HEK293 (cell line): ENCODE measurements at regions not wholly inside any gene's neighbourhood (a gene's known extent, or its start where the extent isn't known, plus 50 kb on each side); places are given as distances from the start of the nearest gene placed in this dataset.

ENCODE experiments used
- CTCF ChIA-PET: fragments of 350-600 bp; formaldehyde crosslinking; extraction: SDS; loops from one replicate; lab custom pipeline; 2021; ENCODE audit warnings: antibody characterized with exemption; lab: Yijun Ruan, JAX
- POLR2A ChIA-PET: fragments of 300-600 bp; formaldehyde crosslinking; extraction: SDS; loops from one replicate; lab custom pipeline; 2020; ENCODE audit warnings: antibody characterized with exemption, inconsistent platforms; lab: Yijun Ruan, JAX
- H3K27ac ChIP-seq: fragments of 200-500 bp; sonication (Bioruptor generic); 2 replicates; pipeline ENCODE4 v1.5.1; 2014; ENCODE audit warnings: low read depth, low read length, control low read depth, inconsistent platforms; ENCODE audit errors: extremely low read depth
- H3K36me3 ChIP-seq, 2 experiments: fragments of 200-500 bp in 1 of 2; sonication (Bioruptor generic) in 1 of 2; 1 replicate in 1 of 2; 2 replicates in 1 of 2; pipeline ENCODE4 v1.5.1; 2014 to 2017; ENCODE audit warnings: inconsistent platforms in 2 of 2, low read length in 2 of 2; ENCODE audit not compliant: control insufficient read depth in 2 of 2, insufficient read depth in 1 of 2
- H3K4me1 ChIP-seq: fragments of 200-500 bp; sonication (Bioruptor generic); 2 replicates; pipeline ENCODE4 v1.5.1; 2014; ENCODE audit warnings: mild to moderate bottlenecking, low read length, inconsistent platforms; ENCODE audit not compliant: control insufficient read depth, insufficient read depth
- H3K4me3 ChIP-seq: 2 replicates; pipeline ENCODE4 v1.5.1; 2011; ENCODE audit warnings: low read depth, mild to moderate bottlenecking, control low read depth, low read length, moderate library complexity
- H3K9me3 ChIP-seq: fragments of 200-500 bp; sonication (Bioruptor generic); 2 replicates; pipeline ENCODE4 v1.5.1; 2014; ENCODE audit warnings: low read depth, low read length, inconsistent platforms; ENCODE audit not compliant: control insufficient read depth, insufficient read depth
- CTCF ChIP-seq: fragments of 450-650 bp; formaldehyde crosslinking; IDR thresholded peaks from 2 replicates; pipeline ENCODE4 v1.5.1; 2016; ENCODE audit warnings: missing biosample characterization, missing genetic modification characterization
- MEIS1 ChIP-seq: sonication (generic); formaldehyde crosslinking; IDR thresholded peaks from 2 replicates; pipeline ENCODE4 v1.8.1; 2022; ENCODE audit warnings: missing genetic modification reagents, mild to moderate bottlenecking, borderline replicate concordance
- SCRT1 ChIP-seq: fragments of 450-650 bp; formaldehyde crosslinking; IDR thresholded peaks from 2 replicates; pipeline ENCODE4 v1.5.1; 2016; ENCODE audit warnings: missing biosample characterization, missing genetic modification characterization, borderline replicate concordance
- SETDB1 ChIP-seq: IDR thresholded peaks from one replicate; pipeline ENCODE4 v1.6.1; 2017; ENCODE audit warnings: mild to moderate bottlenecking, low read length, moderate library complexity, mixed read lengths; ENCODE audit not compliant: insufficient read length
- TRIM28 ChIP-seq: IDR thresholded peaks from 2 replicates; pipeline ENCODE4 v1.6.1; 2011; ENCODE audit warnings: low read length, control low read depth, borderline replicate concordance
- TSHZ1 ChIP-seq: fragments of 450-650 bp; formaldehyde crosslinking; IDR thresholded peaks from 2 replicates; pipeline ENCODE4 v1.5.1; 2016; ENCODE audit warnings: missing biosample characterization, missing genetic modification characterization, borderline replicate concordance
- YY2 ChIP-seq: fragments of 450-650 bp; formaldehyde crosslinking; IDR thresholded peaks from 2 replicates; pipeline ENCODE4 v1.5.1; 2016; ENCODE audit warnings: missing biosample characterization, missing genetic modification characterization
- ZBTB6 ChIP-seq: fragments of 450-650 bp; formaldehyde crosslinking; IDR thresholded peaks from 2 replicates; pipeline ENCODE4 v1.5.1; 2017; ENCODE audit warnings: missing biosample characterization, missing genetic modification characterization
- ZFP37 ChIP-seq: fragments of 450-650 bp; formaldehyde crosslinking; IDR thresholded peaks from 2 replicates; pipeline ENCODE4 v1.5.1; 2016; ENCODE audit warnings: missing biosample characterization, missing genetic modification characterization
- ZNF19 ChIP-seq: fragments of 450-650 bp; formaldehyde crosslinking; IDR thresholded peaks from 2 replicates; pipeline ENCODE4; 2016; ENCODE audit warnings: missing biosample characterization, missing genetic modification characterization, low read depth
- ZNF394 ChIP-seq: fragments of 450-650 bp; formaldehyde crosslinking; IDR thresholded peaks from 2 replicates; pipeline ENCODE4 v1.5.1; 2016; ENCODE audit warnings: missing biosample characterization, missing genetic modification characterization, mild to moderate bottlenecking, moderate library complexity, borderline replicate concordance
- ZNF416 ChIP-seq: fragments of 450-650 bp; formaldehyde crosslinking; IDR thresholded peaks from 2 replicates; pipeline ENCODE4 v1.5.1; 2016; ENCODE audit warnings: missing biosample characterization, missing genetic modification characterization
- ZNF426 ChIP-seq: fragments of 450-650 bp; formaldehyde crosslinking; IDR thresholded peaks from 2 replicates; pipeline ENCODE4 v1.5.1; 2017; ENCODE audit warnings: missing biosample characterization, missing genetic modification characterization, mild to moderate bottlenecking, inconsistent platforms, moderate library complexity
- ZNF473 ChIP-seq: fragments of 450-650 bp; formaldehyde crosslinking; IDR thresholded peaks from 2 replicates; pipeline ENCODE4 v1.5.1; 2017; ENCODE audit warnings: missing biosample characterization, missing genetic modification characterization
- ZNF513 ChIP-seq: fragments of 450-650 bp; IDR thresholded peaks from 2 replicates; pipeline ENCODE4 v1.5.1; 2018; ENCODE audit warnings: missing biosample characterization, missing genetic modification characterization
- ZNF580 ChIP-seq: fragments of 450-650 bp; formaldehyde crosslinking; IDR thresholded peaks from 2 replicates; pipeline ENCODE4 v1.5.1; 2016; ENCODE audit warnings: missing biosample characterization, missing genetic modification characterization
- ZNF654 ChIP-seq: fragments of 450-650 bp; formaldehyde crosslinking; IDR thresholded peaks from 2 replicates; pipeline ENCODE4 v1.5.1; 2016; ENCODE audit warnings: low read depth, missing biosample characterization, missing genetic modification characterization
- ZNF670 ChIP-seq: fragments of 450-650 bp; formaldehyde crosslinking; IDR thresholded peaks from 2 replicates; pipeline ENCODE4 v1.5.1; 2016; ENCODE audit warnings: missing biosample characterization, missing genetic modification characterization, low read depth
- ZNF707 ChIP-seq: fragments of 450-650 bp; formaldehyde crosslinking; IDR thresholded peaks from 2 replicates; pipeline ENCODE4 v1.5.1; 2016; ENCODE audit warnings: missing biosample characterization, missing genetic modification characterization
- ZNF792 ChIP-seq: fragments of 450-650 bp; formaldehyde crosslinking; IDR thresholded peaks from 2 replicates; pipeline ENCODE4 v1.5.1; 2016; ENCODE audit warnings: missing biosample characterization, missing genetic modification characterization
- ZNF830 ChIP-seq: fragments of 450-650 bp; IDR thresholded peaks from 2 replicates; pipeline ENCODE4 v1.5.0; 2018; ENCODE audit warnings: missing biosample characterization, missing genetic modification characterization, low read depth, mild to moderate bottlenecking, moderate library complexity

- TF ChIP-seq TSHZ1 (no peak), CTCF (tag by site-specific recombination) (no peak), ZFP37 (tag by site-specific recombination) (no peak), ZNF792 (no peak), ZNF580 (no peak), ZNF830 (no peak), ZNF19 (tag by site-specific recombination) (no peak)
- Histone ChIP-seq H3K9me3 (no peaks in the 10 kb centered on the region), H3K4me1 (no peaks in the 10 kb centered on the region), H3K36me3 (no peaks in the 10 kb centered on the region), H3K27ac (no peak overlapping the region), H3K4me3 (no peak overlapping the region)
- POLR2A ChIA-PET: no interaction called here
- CTCF ChIA-PET: no interaction called here
These were observed 932.8 kb upstream of the SLITRK6 start for GRCh38 chr13:86731987-86732386.

- no peaks in the 10 kb centered on the region for H3K9me3 ChIP-seq
- peak; percentile 98; the same call in 1 of the 2 replicates for TF ChIP-seq TRIM28
- TF ChIP-seq ZNF426 (tag by site-specific recombination): no peak
- peak; percentile 87 for TF ChIP-seq SETDB1
- TF ChIP-seq, all 188 proteins: peak for 2
- Histone ChIP-seq H3K4me1 (no peaks in the 10 kb centered on the region), H3K27ac (no peak overlapping the region), H3K36me3 (no peaks in the 10 kb centered on the region), H3K4me3 (no peak overlapping the region)
- ChIA-PET CTCF (no interaction called here), POLR2A (no interaction called here)
These were observed 933.7 kb upstream of the SLITRK5 start for GRCh38 chr13:86737334-86737932.

GRCh38 chr13:86741762-86742285 lies 929.3 kb upstream of the SLITRK5 start:
- CTCF ChIA-PET: no interaction called here
- Histone ChIP-seq H3K4me1 (no peaks in the 10 kb centered on the region), H3K9me3 (no peaks in the 10 kb centered on the region), H3K27ac (no peak overlapping the region), H3K4me3 (no peak overlapping the region), H3K36me3 (no peaks in the 10 kb centered on the region)
- POLR2A ChIA-PET: no interaction called here
- no peak for TF ChIP-seq ZNF473 (tag by site-specific recombination)
- TF ChIP-seq SETDB1: no peak
- no peak for TF ChIP-seq ZBTB6 (tag by site-specific recombination)
- no peak for TF ChIP-seq ZNF654 (tag by site-specific recombination)
- no peak for TF ChIP-seq ZNF394 (tag by site-specific recombination)
- no peak for TF ChIP-seq YY2 (tag by site-specific recombination)
- TF ChIP-seq ZNF416 (tag by site-specific recombination): no peak
- TF ChIP-seq ZNF513: no peak
- TF ChIP-seq MEIS1 (CRISPR knock-in tag): no peak
- TF ChIP-seq ZNF670 (tag by site-specific recombination): no peak
- TF ChIP-seq CTCF (tag by site-specific recombination): no peak
- TF ChIP-seq SCRT1 (tag by site-specific recombination): no peak
- no peak for TF ChIP-seq ZNF707 (tag by site-specific recombination)
